Endothelial cell of umbilical vein (primary cell): ENCODE measurements at regions not wholly inside any gene's neighbourhood (a gene's known extent, or its start where the extent isn't known, plus 50 kb on each side); places are given as distances from the start of the nearest gene placed in this dataset.
A peak's percentile ranks its signal among the peaks of the same experiment; 100 is the strongest.

Experiments
- BruUV-seq: library from RNA; stranded (reverse); fragments of 400-500 nt; replicated peaks from 2 replicates; lab custom pipeline; 2021; lab: Mats Ljungman, UMichigan
- CTCF ChIA-PET: fragments of 300-600, 350-600 bp; sonication (Branson Sonifier 250); formaldehyde crosslinking; loops from one replicate; lab custom pipeline; 2021; ENCODE audit warnings: antibody characterized with exemption, inconsistent platforms; lab: Charles Lee
- POLR2A ChIA-PET: fragments of 300-600, 350-600 bp; sonication (Branson Sonifier 250); formaldehyde crosslinking; loops from one replicate; lab custom pipeline; 2021; ENCODE audit warnings: antibody characterized with exemption, inconsistent platforms; lab: Charles Lee
- DNase-seq: peaks from one replicate; pipeline ENCODE4 v3.0.0-alpha.2; 2011; ENCODE audit warnings: low read depth, low spot score
- FAIRE-seq: peaks from 2 replicates; lab custom pipeline; 2011; peaks lifted over from hg19 to GRCh38; lab: Jason Lieb, UNC
- H2AFZ ChIP-seq: 2 replicates; pipeline ENCODE4 v1.6.0; 2012; ENCODE audit warnings: low read depth, low read length, control low read depth, inconsistent platforms
- H3K27ac ChIP-seq: 2 replicates; pipeline ENCODE4 v1.5.1; 2011; ENCODE audit warnings: low read depth, mild to moderate bottlenecking, control low read depth, low read length, moderate library complexity; ENCODE audit not compliant: insufficient read depth
- H3K27me3 ChIP-seq, 2 experiments: 2 replicates each; pipeline versions ENCODE4 v1.6.0 to v1.6.1; 2011; ENCODE audit warnings: low read length in 2 of 2, mixed read lengths in 1 of 2; ENCODE audit not compliant: control insufficient read depth in 2 of 2, insufficient read depth in 2 of 2
- H3K36me3 ChIP-seq, 2 experiments: 2 replicates in 1 of 2; 3 replicates in 1 of 2; pipeline ENCODE4 v1.5.1; 2011; ENCODE audit warnings: low read length in 2 of 2, mild to moderate bottlenecking in 1 of 2, moderate library complexity in 1 of 2; ENCODE audit not compliant: control insufficient read depth in 2 of 2, insufficient read depth in 2 of 2; ENCODE audit errors: extremely low read depth in 1 of 2
- H3K4me1 ChIP-seq: 3 replicates; pipeline ENCODE4 v1.5.1; 2011; ENCODE audit warnings: mild to moderate bottlenecking, low read length; ENCODE audit not compliant: control insufficient read depth, insufficient read depth; ENCODE audit errors: extremely low read depth
- H3K4me2 ChIP-seq: 2 replicates; pipeline ENCODE4 v1.6.1; 2011; ENCODE audit warnings: low read length, control low read depth, mixed read lengths; ENCODE audit not compliant: insufficient read depth
- H3K4me3 ChIP-seq, 3 experiments: fragments of 200-600 bp in 1 of 3; sonication (generic), shearing (Covaris generic) in 1 of 3; replicated peaks in 1 of 3; 2 replicates each; pipeline ENCODE4 v1.5.1; 2011 to 2016; ENCODE audit warnings: control low read depth in 3 of 3, low read length in 3 of 3, mild to moderate bottlenecking in 2 of 3, inconsistent platforms in 1 of 3, low read depth in 1 of 3, moderate library complexity in 1 of 3; ENCODE audit not compliant: insufficient read depth in 1 of 3
- H3K79me2 ChIP-seq: 2 replicates; pipeline ENCODE4 v1.6.0; 2012; ENCODE audit warnings: low read length, inconsistent platforms; ENCODE audit not compliant: control insufficient read depth, insufficient read depth
- H3K9ac ChIP-seq: replicated peaks from 2 replicates; pipeline ENCODE3; 2011; ENCODE audit warnings: low read length, control low read depth; ENCODE audit not compliant: insufficient read depth; ENCODE audit errors: extremely low read depth
- H3K9me1 ChIP-seq: replicated peaks from 3 replicates; pipeline ENCODE4 v1.6.0; 2011; ENCODE audit warnings: mild to moderate bottlenecking, low read length; ENCODE audit not compliant: control insufficient read depth, insufficient read depth; ENCODE audit errors: extremely low read depth
- H3K9me3 ChIP-seq: replicated peaks from 2 replicates; pipeline ENCODE4 v1.5.1; 2012; ENCODE audit warnings: low read length, inconsistent platforms; ENCODE audit not compliant: control insufficient read depth, insufficient read depth
- H4K20me1 ChIP-seq: replicated peaks from 2 replicates; pipeline ENCODE3; 2011; ENCODE audit warnings: mild to moderate bottlenecking, low read length; ENCODE audit not compliant: control insufficient read depth, insufficient read depth; ENCODE audit errors: extremely low read depth
- CTCF ChIP-seq, 2 donors: IDR thresholded peaks; 1 replicate in 1 of 2; 2 replicates in 1 of 2; pipeline ENCODE4 v1.5.1; 2011; ENCODE audit warnings: low read length in 2 of 2, mild to moderate bottlenecking in 2 of 2, moderate library complexity in 2 of 2, control low read depth in 1 of 2, inconsistent platforms in 1 of 2, low read depth in 1 of 2; ENCODE audit not compliant: insufficient read depth in 1 of 2; ENCODE audit errors: extremely low read depth in 1 of 2
- EZH2 ChIP-seq: IDR thresholded peaks from 2 replicates; pipeline ENCODE4 v1.6.1; 2012; ENCODE audit warnings: borderline replicate concordance, low read depth, mild to moderate bottlenecking, moderate library complexity, low read length, inconsistent platforms; ENCODE audit not compliant: severe bottlenecking
- FOS ChIP-seq: IDR thresholded peaks from 2 replicates; pipeline ENCODE4 v1.6.1; 2011; ENCODE audit warnings: mild to moderate bottlenecking, low read length, moderate library complexity, borderline replicate concordance; ENCODE audit not compliant: insufficient read depth
- GATA2 ChIP-seq: IDR thresholded peaks from 2 replicates; pipeline ENCODE4 v1.7.0; 2011; ENCODE audit warnings: low read depth, mild to moderate bottlenecking, moderate library complexity, mixed read lengths, low read length; ENCODE audit not compliant: insufficient read length, insufficient read depth
- JUN ChIP-seq: IDR thresholded peaks from 2 replicates; pipeline ENCODE4 v1.6.1; 2011; ENCODE audit warnings: borderline replicate concordance, low read depth; ENCODE audit not compliant: insufficient read length, insufficient read depth
- MYC ChIP-seq: IDR thresholded peaks from one replicate; pipeline ENCODE4 v1.6.1; 2011; ENCODE audit warnings: mild to moderate bottlenecking, low read depth, low read length
- POLR2AphosphoS5 ChIP-seq: IDR thresholded peaks from 2 replicates; pipeline ENCODE4 v1.6.1; 2012; ENCODE audit warnings: low read depth, mild to moderate bottlenecking, control low read depth, low read length, moderate library complexity; ENCODE audit not compliant: insufficient read depth
- dilution Hi-C: fragments of 300-500 bp; cut with MboI; formaldehyde crosslinking; loops from one replicate; pipeline ENCODE4 v1.15.0; 2019; ENCODE audit warnings: low sequenced_read_pairs; ENCODE audit not compliant: extremely low pct_ligation_motif_present
- intact Hi-C: fragments of 100-400 bp; cut with micrococcal nuclease; formaldehyde crosslinking; loops from one replicate; pipeline ENCODE4 v1.10.0; 2022
- TF ChIP-seq, protein P1 (sequence below): IDR thresholded peaks from 2 replicates; pipeline ENCODE4 v1.6.1; 2011; ENCODE audit not compliant: insufficient read depth, insufficient read length

DNA sequence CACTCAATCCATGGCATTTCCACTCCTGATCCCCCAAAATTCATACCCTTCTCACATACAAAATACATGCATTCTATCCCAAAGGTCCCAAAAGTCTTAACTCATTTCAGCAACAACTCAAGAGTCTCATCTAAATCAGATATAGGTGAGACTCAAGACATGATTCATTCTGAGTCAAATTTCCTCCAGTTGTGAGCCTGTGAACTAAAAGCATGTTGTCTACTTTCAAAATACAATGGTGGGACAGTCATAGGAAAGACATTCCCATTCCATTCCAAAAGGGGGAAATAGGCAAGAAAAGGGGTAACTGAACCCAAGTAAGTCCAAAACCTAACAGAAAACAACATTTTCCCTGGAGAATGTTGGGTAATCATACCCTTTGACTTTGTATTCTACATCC lies 103.3 kb downstream of the C12orf75 start:
- FAIRE-seq (peak; percentile 92), DNase-seq (peak; percentile 96)
- Histone ChIP-seq H3K4me3 (no peak overlapping the region), H3K4me1 (peaks cover 18% of the 10 kb centered on the region), H3K9ac (peak overlapping the region; percentile 71), H3K27ac (peak overlapping the region; percentile 98), H3K36me3 (no peaks in the 10 kb centered on the region), H3K79me2 (no peaks in the 10 kb centered on the region), H3K9me3 (no peaks in the 10 kb centered on the region), H3K4me2 (peak overlapping the region; percentile 12), H4K20me1 (no peaks in the 10 kb centered on the region), H2AFZ (peak overlapping the region; percentile 3), H3K27me3 (no peaks in the 10 kb centered on the region), H3K9me1 (no peaks in the 10 kb centered on the region)
- intact Hi-C loops (loop anchor here (1.0 kb wide), 2 partner anchors 11 to 51 kb away; no protein-coding TSS in a partner anchor), dilution Hi-C loops (no loop called here)
- no TSS peak for BruUV-seq
- TF ChIP-seq CTCF (IDR thresholded peaks at IDR 0.05; ENCODE audit: extremely low read depth in 1 of 2, insufficient read depth in 1 of 2, low read depth in 1 of 2, low read length in 2 of 2) = no peak
- TF ChIP-seq JUN = peak; percentile 99
- peak; percentile 90 for TF ChIP-seq GATA2
- peak; percentile 98 for TF ChIP-seq FOS
- TF ChIP-seq, protein P1, sequence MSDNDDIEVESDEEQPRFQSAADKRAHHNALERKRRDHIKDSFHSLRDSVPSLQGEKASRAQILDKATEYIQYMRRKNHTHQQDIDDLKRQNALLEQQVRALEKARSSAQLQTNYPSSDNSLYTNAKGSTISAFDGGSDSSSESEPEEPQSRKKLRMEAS = no peak
- no peak for TF ChIP-seq EZH2
- no peak for TF ChIP-seq MYC
- peak; percentile 68 for TF ChIP-seq POLR2AphosphoS5
- ChIA-PET CTCF (interaction anchor here (1.1 to 1.7 kb wide), 2 partner anchors 12 to 52 kb away, joined by 4 to 7 read pairs; no protein-coding TSS in a partner anchor), POLR2A (interaction anchor here (1.4 kb wide), 1 partner anchor 33 kb away, joined by 4 read pairs; no protein-coding TSS in a partner anchor)
